ENCODE measurements at regions not wholly inside any gene's neighbourhood (a gene's known extent, or its start where the extent isn't known, plus 50 kb on each side); places are given as distances from the start of the nearest gene placed in this dataset.

DNA sequence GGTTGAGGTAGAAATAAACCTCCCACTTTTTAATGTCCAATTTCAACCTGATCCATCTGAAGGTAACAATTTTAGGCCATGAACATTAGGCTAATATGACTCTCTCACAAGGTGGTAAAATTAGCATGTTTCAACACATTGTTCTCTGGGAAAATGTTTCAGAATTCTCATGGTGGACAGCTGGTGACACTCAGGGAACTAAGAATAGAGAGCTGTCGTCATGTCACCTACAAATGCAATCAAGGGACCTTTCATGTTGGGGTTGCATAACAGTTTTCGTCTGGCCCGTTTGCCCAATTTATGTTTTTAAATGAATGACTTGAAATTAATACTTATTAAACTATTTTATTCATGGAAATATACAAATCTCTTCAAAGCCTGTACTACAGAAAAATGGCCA is 180.7 kb upstream of the PRICKLE1 start:
- no peaks in the 10 kb centered on the region for H3K4me1 ChIP-seq (ENCODE audit: control insufficient read depth, insufficient read depth, low read length)
- peaks cover 2% of the 10 kb centered on the region; the same call in 1 of the 2 replicates for H3K9me3 ChIP-seq (ENCODE audit: control insufficient read depth, insufficient read depth, low read depth, low read length)
- POLR2A ChIA-PET: no interaction called here
- H3K36me3 ChIP-seq (ENCODE audit: control insufficient read depth in 2 of 2, insufficient read depth in 1 of 2, low read length in 2 of 2): no peaks in the 10 kb centered on the region
- no peak overlapping the region for H3K4me3 ChIP-seq (ENCODE audit: low read depth, low read length)
- TF ChIP-seq ZNF837 (tag by site-specific recombination; IDR thresholded peaks at IDR 0.05) (no peak), ZNF274 (IDR thresholded peaks at IDR 0.05; ENCODE audit: low read length) (no peak), ZNF274 (tag by site-specific recombination; IDR thresholded peaks at IDR 0.05; ENCODE audit: borderline replicate concordance) (no peak)
- CTCF ChIA-PET: interaction anchor here (1.4 kb wide), 1 partner anchor 9 kb away, joined by 4 read pairs; no protein-coding TSS in a partner anchor
- no peak overlapping the region for H3K27ac ChIP-seq (ENCODE audit: extremely low read depth, low read depth, low read length)

DNA sequence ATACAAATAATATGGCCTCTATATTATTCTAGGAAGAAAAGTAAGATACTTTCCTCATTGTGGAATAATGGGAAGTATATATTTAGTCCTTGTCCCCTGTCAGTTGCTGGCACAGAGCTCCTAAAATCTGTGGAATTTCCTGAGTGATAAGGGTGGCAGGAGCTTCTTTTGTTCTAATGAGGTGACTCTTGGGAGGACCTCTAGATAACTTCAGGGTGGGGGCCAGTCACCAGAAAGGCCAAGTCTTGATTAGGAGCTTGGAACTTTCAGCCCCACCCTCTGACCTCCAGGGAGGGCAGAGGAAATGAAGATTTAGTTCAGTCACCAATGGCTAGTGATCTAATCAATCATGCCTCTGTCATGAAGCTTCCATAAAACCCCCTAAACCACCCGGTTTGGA is 179.9 kb upstream of the PRICKLE1 start:
- Histone ChIP-seq H3K27ac (ENCODE audit: extremely low read depth, low read depth, low read length) (no peak overlapping the region), H3K4me3 (ENCODE audit: low read depth, low read length) (no peak overlapping the region), H3K9me3 (ENCODE audit: control insufficient read depth, insufficient read depth, low read depth, low read length) (peaks cover 2% of the 10 kb centered on the region; the same call in 1 of the 2 replicates), H3K36me3 (ENCODE audit: control insufficient read depth in 2 of 2, insufficient read depth in 1 of 2, low read length in 2 of 2) (no peaks in the 10 kb centered on the region), H3K4me1 (ENCODE audit: control insufficient read depth, insufficient read depth, low read length) (no peaks in the 10 kb centered on the region)
- CTCF ChIA-PET: interaction anchor here (1.4 kb wide), 2 partner anchors 9 to 28 kb away, joined by 3 to 4 read pairs; no protein-coding TSS in a partner anchor
- POLR2A ChIA-PET: interaction anchor here (0.6 kb wide), 1 partner anchor 424 kb away, joined by 3 read pairs; no protein-coding TSS in a partner anchor
- no peak for TF ChIP-seq HIC1 (tag by site-specific recombination; IDR thresholded peaks at IDR 0.05)
- no peak for TF ChIP-seq ZNF169 (tag by site-specific recombination; IDR thresholded peaks at IDR 0.05)
- TF ChIP-seq ZSCAN5A (tag by site-specific recombination; IDR thresholded peaks at IDR 0.05): no peak
- no peak for TF ChIP-seq ZNF274 (IDR thresholded peaks at IDR 0.05; ENCODE audit: low read length)
- TF ChIP-seq ZNF274 (tag by site-specific recombination; IDR thresholded peaks at IDR 0.05; ENCODE audit: borderline replicate concordance): no peak
- no peak for TF ChIP-seq GLI4 (tag by site-specific recombination; IDR thresholded peaks at IDR 0.05)
- TF ChIP-seq AEBP2 (tag by site-specific recombination; IDR thresholded peaks at IDR 0.05; ENCODE audit: borderline replicate concordance): no peak
- no peak for TF ChIP-seq ZNF302 (tag by site-specific recombination; IDR thresholded peaks at IDR 0.05; ENCODE audit: low read depth)
- no peak for TF ChIP-seq ZBTB21 (tag by site-specific recombination; IDR thresholded peaks at IDR 0.05)
- no peak for TF ChIP-seq ZNF555 (tag by site-specific recombination; conservative IDR thresholded peaks at IDR 0.05)
- no peak for TF ChIP-seq ZNF792 (tag by site-specific recombination; IDR thresholded peaks at IDR 0.05)
- TF ChIP-seq ZNF404 (tag by site-specific recombination; IDR thresholded peaks at IDR 0.05): no peak
- no peak for TF ChIP-seq ZBTB11 (tag by site-specific recombination; conservative IDR thresholded peaks at IDR 0.05; ENCODE audit: low read depth)
- no peak for TF ChIP-seq ZNF561 (tag by site-specific recombination; IDR thresholded peaks at IDR 0.05; ENCODE audit: borderline replicate concordance)
- no peak for TF ChIP-seq ZNF391 (tag by site-specific recombination; IDR thresholded peaks at IDR 0.05; ENCODE audit: borderline replicate concordance, low read depth)
- no peak for TF ChIP-seq ZSCAN30 (tag by site-specific recombination; IDR thresholded peaks at IDR 0.05)
